Heart left ventricle (tissue), 16 donors: ENCODE measurements at regions not wholly inside any gene's neighbourhood (a gene's known extent, or its start where the extent isn't known, plus 50 kb on each side); places are given as distances from the start of the nearest gene placed in this dataset.

Source experiments
- ATAC-seq, 4 donors: fragments of 200-7000 bp; cut with Tn5 transposase; one replicate each; pipeline ENCODE4 v1.9.1; 2020 to 2022; ENCODE audit warnings: moderate library complexity in 4 of 4, mild to moderate bottlenecking in 3 of 4, moderate number of reproducible peaks in 1 of 4
- DNase-seq, 5 donors: peaks; one replicate each; pipeline ENCODE4 v3.0.0-alpha.2; 2020
- H3K27ac ChIP-seq, 12 donors: fragments of 200-600 bp; sonication (generic) in 4 of 12; one replicate each; pipeline versions ENCODE4 v1.5.0 to v1.8.0; 2016 to 2022; ENCODE audit warnings: mild to moderate bottlenecking in 2 of 12
- H3K27me3 ChIP-seq, 9 donors: fragments of 200-600 bp; sonication (generic) in 2 of 9; one replicate each; pipeline versions ENCODE4 v1.5.1 to v1.8.0; 2016 to 2022; ENCODE audit warnings: mild to moderate bottlenecking in 3 of 9
- H3K36me3 ChIP-seq, 9 donors: fragments of 200-600 bp; sonication (generic) in 2 of 9; one replicate each; pipeline versions ENCODE4 v1.5.0 to v1.8.0; 2018 to 2022; ENCODE audit warnings: mild to moderate bottlenecking in 2 of 9
- H3K4me1 ChIP-seq, 12 donors: fragments of 200-600 bp; sonication (generic) in 4 of 12; one replicate each; pipeline versions ENCODE4 v1.5.0 to v1.8.0; 2016 to 2022; ENCODE audit warnings: mild to moderate bottlenecking in 3 of 12
- H3K4me3 ChIP-seq, 12 donors: fragments of 200-600 bp; sonication (generic) in 4 of 12; one replicate each; pipeline versions ENCODE4 v1.5.0 to v1.8.0; 2017 to 2022; ENCODE audit warnings: mild to moderate bottlenecking in 9 of 12, moderate library complexity in 4 of 12
- H3K9me3 ChIP-seq, 12 donors: fragments of 200-600 bp; sonication (generic) in 4 of 12; one replicate each; pipeline versions ENCODE4 v1.5.0 to v1.8.0; 2016 to 2022; ENCODE audit warnings: mild to moderate bottlenecking in 1 of 12
- CTCF ChIP-seq, 12 donors: fragments of 200-600 bp; sonication (generic) in 4 of 12; IDR thresholded peaks; one replicate each; pipeline versions ENCODE4 v1.5.0 to v1.8.0; 2018 to 2022; ENCODE audit warnings: antibody characterized with exemption in 12 of 12, mild to moderate bottlenecking in 5 of 12
- POLR2A ChIP-seq, 2 donors: fragments of 450-650 bp; IDR thresholded peaks; one replicate each; pipeline ENCODE4 v1.6.1; 2017; ENCODE audit warnings: antibody characterized with exemption in 2 of 2, mild to moderate bottlenecking in 2 of 2, moderate library complexity in 2 of 2
- WGBS, 4 donors: extraction: QIAGEN DNeasy Blood & Tissue Kit in 2 of 4; methylation state at CpG; one replicate each; pipeline versions ENCODE4 v1.1.5 to v1.1.7; 2013 to 2018; 5-methylcytosine and 5-hydroxymethylcytosine counted together
- intact Hi-C, 10 donors: fragments of 100-400 bp; cut with DNase I; formaldehyde crosslinking; loops; one replicate each; pipeline versions ENCODE4 v1.11.1 to v1.14.2; 2022
- donor health status: ischemic (EF 13 %, LVEDD 7.1; RV severe dilation, severe dysfunction).
- donor health status: healthy with polysubstance abuse.
- donor health status: DM: no; HTN: yes; CAD: no.
- donor health status: DM: no; HTN: no; CAD: no.
- donor health status: ischemic (EF 25% LVEDD 6.9; RV normal size, moderate dysfunction).
- donor health status: ischemic (EF 25% LVEDD 5.7; RV mildly dilated, moderate dysfunction).
- donor health status: healthy.
- donor health status: DM: yes; HTN: yes; CAD: no.
- donor health status: ischemic (EF 35%, LVEDD 5.7; RV mildly dilated, moderate dysfunction).
- donor health status: nonischemic (EF 11% LVEDD 7.7; RV severe dilation, severe dysfunction).
- donor health status: DM: yes; HTN: yes; CAD: no.
- donor health status: PGD.
- donor health status: ischemic (EF 29% LVEDD 5.4; RV normal size, mild dysfunction).
- donor health status: nonischemic (EF 23%, LVEDD 6.1; RV moderate dilation, normal function).

GRCh38 chr1:199671684-199672083 is 355.8 kb upstream of the NR5A2 start:
- ATAC-seq = no peak
- Histone ChIP-seq H3K27ac (no peak overlapping the region), H3K36me3 (no peaks in the 10 kb centered on the region), H3K4me1 (no peaks in the 10 kb centered on the region), H3K9me3 (no peaks in the 10 kb centered on the region), H3K4me3 (no peak overlapping the region), H3K27me3 (peaks cover 0 to 3% (median 0%) of the 10 kb centered on the region in 9 donors)
- TF ChIP-seq CTCF (IDR thresholded peaks at IDR 0.05) = no peak
- no peak for TF ChIP-seq POLR2A (IDR thresholded peaks at IDR 0.05)
- WGBS, 4 donors = 83 to 91% (median 85%) methylated on average over 3 of the region's 3 CpGs
- DNase-seq = no peak
- intact Hi-C loops = no loop called here

- ATAC-seq = no peak
- TF ChIP-seq CTCF (IDR thresholded peaks at IDR 0.05) (no peak), POLR2A (IDR thresholded peaks at IDR 0.05) (no peak)
- Histone ChIP-seq H3K4me3 (no peak overlapping the region), H3K27me3 (peaks cover 0 to 7% (median 0%) of the 10 kb centered on the region in 9 donors), H3K36me3 (no peaks in the 10 kb centered on the region), H3K27ac (no peak overlapping the region), H3K9me3 (no peaks in the 10 kb centered on the region), H3K4me1 (no peaks in the 10 kb centered on the region)
- WGBS, 4 donors = 82 to 94% (median 89%) methylated on average over 3 of the region's 3 CpGs
- intact Hi-C loops = no loop called here
- no peak for DNase-seq
These were observed 351.6 kb upstream of the NR5A2 start for GRCh38 chr1:199675937-199676336.

GRCh38 chr1:199678771-199679170 is 348.7 kb upstream of the NR5A2 start:
- Histone ChIP-seq H3K36me3 (no peaks in the 10 kb centered on the region), H3K4me3 (no peak overlapping the region), H3K27ac (no peak overlapping the region), H3K4me1 (no peaks in the 10 kb centered on the region), H3K27me3 (peaks cover 0 to 7% (median 0%) of the 10 kb centered on the region in 9 donors), H3K9me3 (no peaks in the 10 kb centered on the region)
- TF ChIP-seq POLR2A (IDR thresholded peaks at IDR 0.05) (no peak), CTCF (IDR thresholded peaks at IDR 0.05) (no peak)
- intact Hi-C loops = no loop called here
- ATAC-seq (no peak), DNase-seq (no peak)
- WGBS, 4 donors = 44 to 64% (median 53%) methylated on average over 1 of the region's 1 CpG

GRCh38 chr1:199682081-199682480 is 345.4 kb upstream of the NR5A2 start:
- no peaks in the 10 kb centered on the region for H3K4me1 ChIP-seq
- H3K36me3 ChIP-seq = no peaks in the 10 kb centered on the region
- DNase-seq = no peak
- H3K27ac ChIP-seq = no peak overlapping the region
- H3K27me3 ChIP-seq = peaks cover 0 to 4% (median 0%) of the 10 kb centered on the region in 9 donors
- intact Hi-C loops = loop anchor here in 7 of 10 donors (5.0 to 10.0 kb wide), 5 partner anchors 503 to 830 kb away; no protein-coding TSS in a partner anchor
- no peak for TF ChIP-seq CTCF (IDR thresholded peaks at IDR 0.05)
- no peak for TF ChIP-seq POLR2A (IDR thresholded peaks at IDR 0.05)
- no peak overlapping the region for H3K4me3 ChIP-seq
- no peaks in the 10 kb centered on the region for H3K9me3 ChIP-seq
- no peak for ATAC-seq
